ENCODE measurements at regions not wholly inside any gene's neighbourhood (a gene's known extent, or its start where the extent isn't known, plus 50 kb on each side); places are given as distances from the start of the nearest gene placed in this dataset.

- no peaks in the 10 kb centered on the region for H3K27me3 ChIP-seq
- no peaks in the 10 kb centered on the region for H3K9me3 ChIP-seq
- no peaks in the 10 kb centered on the region for H3K36me3 ChIP-seq
- no peaks in the 10 kb centered on the region for H3K4me1 ChIP-seq
- H3K4me3 ChIP-seq: no peak overlapping the region
- no peak for DNase-seq
- no peak overlapping the region for H3K27ac ChIP-seq
- TF ChIP-seq, protein P1, sequence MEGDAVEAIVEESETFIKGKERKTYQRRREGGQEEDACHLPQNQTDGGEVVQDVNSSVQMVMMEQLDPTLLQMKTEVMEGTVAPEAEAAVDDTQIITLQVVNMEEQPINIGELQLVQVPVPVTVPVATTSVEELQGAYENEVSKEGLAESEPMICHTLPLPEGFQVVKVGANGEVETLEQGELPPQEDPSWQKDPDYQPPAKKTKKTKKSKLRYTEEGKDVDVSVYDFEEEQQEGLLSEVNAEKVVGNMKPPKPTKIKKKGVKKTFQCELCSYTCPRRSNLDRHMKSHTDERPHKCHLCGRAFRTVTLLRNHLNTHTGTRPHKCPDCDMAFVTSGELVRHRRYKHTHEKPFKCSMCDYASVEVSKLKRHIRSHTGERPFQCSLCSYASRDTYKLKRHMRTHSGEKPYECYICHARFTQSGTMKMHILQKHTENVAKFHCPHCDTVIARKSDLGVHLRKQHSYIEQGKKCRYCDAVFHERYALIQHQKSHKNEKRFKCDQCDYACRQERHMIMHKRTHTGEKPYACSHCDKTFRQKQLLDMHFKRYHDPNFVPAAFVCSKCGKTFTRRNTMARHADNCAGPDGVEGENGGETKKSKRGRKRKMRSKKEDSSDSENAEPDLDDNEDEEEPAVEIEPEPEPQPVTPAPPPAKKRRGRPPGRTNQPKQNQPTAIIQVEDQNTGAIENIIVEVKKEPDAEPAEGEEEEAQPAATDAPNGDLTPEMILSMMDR (IDR thresholded peaks at IDR 0.05): no peak
- TF ChIP-seq POLR2A (IDR thresholded peaks at IDR 0.05): no peak
Measured at GRCh38 chr16:6600167-6600566, 732.5 kb upstream of the RBFOX1 start.

- Histone ChIP-seq H3K9me3 (no peaks in the 10 kb centered on the region), H3K4me1 (no peaks in the 10 kb centered on the region), H3K27me3 (no peaks in the 10 kb centered on the region), H3K27ac (no peak overlapping the region), H3K4me3 (no peak overlapping the region), H3K36me3 (no peaks in the 10 kb centered on the region)
- DNase-seq: no peak
- TF ChIP-seq POLR2A (IDR thresholded peaks at IDR 0.05): no peak
- TF ChIP-seq, protein P1 (IDR thresholded peaks at IDR 0.05): no peak
Measured at GRCh38 chr16:6593799-6594198, 738.8 kb upstream of the RBFOX1 start.

DNA sequence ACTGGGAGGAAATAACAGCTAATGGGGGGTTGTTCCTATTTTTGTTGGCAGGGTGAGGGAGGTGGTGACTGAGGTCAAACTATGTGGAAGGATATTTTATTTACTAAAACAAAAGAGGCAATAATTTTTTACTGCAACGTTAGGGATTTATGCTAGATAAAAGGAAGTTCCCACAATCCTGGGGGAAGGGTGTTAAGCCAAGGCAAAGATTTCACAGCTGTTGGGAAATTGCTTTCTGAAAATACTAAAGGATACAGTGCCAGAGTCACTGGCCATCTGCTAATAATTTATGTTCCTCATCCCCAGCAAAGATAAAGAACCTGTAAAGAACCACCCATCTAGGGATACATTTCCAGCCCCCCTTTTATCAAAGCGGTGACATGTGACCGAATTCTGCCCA lies 756.0 kb upstream of the RBFOX1 start:
- no peaks in the 10 kb centered on the region for H3K9me3 ChIP-seq
- no peak overlapping the region for H3K27ac ChIP-seq
- no peaks in the 10 kb centered on the region for H3K4me1 ChIP-seq
- no peaks in the 10 kb centered on the region for H3K36me3 ChIP-seq
- no peak overlapping the region for H3K4me3 ChIP-seq
- DNase-seq: no peak
- TF ChIP-seq, protein P1 (IDR thresholded peaks at IDR 0.05): no peak
- no peak for TF ChIP-seq POLR2A (IDR thresholded peaks at IDR 0.05)
- H3K27me3 ChIP-seq: no peaks in the 10 kb centered on the region

DNA sequence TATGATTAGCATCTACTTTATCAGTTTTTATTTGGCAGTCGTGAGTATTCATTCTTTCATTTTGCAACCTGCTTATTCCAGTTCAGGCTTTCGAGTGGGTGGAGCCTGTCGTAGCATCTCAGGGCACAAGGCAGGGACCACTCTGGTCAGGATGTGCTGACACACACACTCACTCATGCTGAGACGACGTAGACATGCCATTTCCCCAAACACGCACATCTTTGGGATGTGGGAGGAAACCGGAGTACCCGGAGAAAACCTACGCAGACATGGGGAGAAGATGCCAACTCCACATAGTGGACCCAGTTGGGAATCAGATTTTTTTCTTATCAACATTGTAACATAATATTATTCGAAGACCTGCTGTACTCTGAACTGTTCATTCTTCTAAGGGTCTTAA lies 756.5 kb upstream of the RBFOX1 start:
- no peak for DNase-seq
- no peak overlapping the region for H3K27ac ChIP-seq

DNA sequence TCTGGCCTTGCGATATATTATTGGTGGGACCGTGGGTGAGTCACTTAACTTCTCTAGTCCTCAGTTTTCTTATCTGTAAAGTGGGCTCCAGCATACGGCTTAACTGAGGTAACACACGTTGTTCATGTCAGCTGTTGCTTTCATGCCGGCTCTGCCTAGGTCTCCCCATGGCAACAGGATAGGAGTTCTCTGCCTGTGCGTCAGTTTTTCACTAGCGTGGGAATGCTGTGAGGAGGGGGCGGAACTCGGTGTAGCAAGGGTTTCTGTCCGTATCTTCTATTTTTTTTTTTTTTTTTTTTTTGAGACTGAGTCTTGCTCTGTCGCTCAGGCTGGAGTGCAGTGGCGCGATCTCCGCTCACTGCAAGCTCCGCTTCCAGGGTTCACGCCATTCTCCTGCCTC lies 758.5 kb upstream of the RBFOX1 start:
- Histone ChIP-seq H3K27ac (no peak overlapping the region), H3K4me3 (no peak overlapping the region)

More for the DNA sequence above, 756.5 kb upstream of the RBFOX1 start:
- Histone ChIP-seq H3K27me3 (no peaks in the 10 kb centered on the region), H3K4me3 (no peak overlapping the region), H3K36me3 (no peaks in the 10 kb centered on the region), H3K9me3 (no peaks in the 10 kb centered on the region), H3K4me1 (no peaks in the 10 kb centered on the region)
- TF ChIP-seq, protein P1 (IDR thresholded peaks at IDR 0.05): no peak
- TF ChIP-seq POLR2A (IDR thresholded peaks at IDR 0.05): no peak

More for the DNA sequence above, 758.5 kb upstream of the RBFOX1 start:
- no peaks in the 10 kb centered on the region for H3K9me3 ChIP-seq
- no peaks in the 10 kb centered on the region for H3K36me3 ChIP-seq
- TF ChIP-seq, protein P1 (IDR thresholded peaks at IDR 0.05): no peak
- no peak for TF ChIP-seq POLR2A (IDR thresholded peaks at IDR 0.05)
- no peak for DNase-seq
- no peaks in the 10 kb centered on the region for H3K4me1 ChIP-seq
- no peaks in the 10 kb centered on the region for H3K27me3 ChIP-seq
